GM12874 (cell line): ENCODE measurements at regions not wholly inside any gene's neighbourhood (a gene's known extent, or its start where the extent isn't known, plus 50 kb on each side); places are given as distances from the start of the nearest gene placed in this dataset.

Source experiments
- CTCF ChIP-seq: IDR thresholded peaks from 2 replicates; pipeline ENCODE4 v1.5.1; 2011; ENCODE audit warnings: low read depth, mild to moderate bottlenecking, control low read depth, low read length, moderate library complexity; ENCODE audit not compliant: insufficient read depth

DNA sequence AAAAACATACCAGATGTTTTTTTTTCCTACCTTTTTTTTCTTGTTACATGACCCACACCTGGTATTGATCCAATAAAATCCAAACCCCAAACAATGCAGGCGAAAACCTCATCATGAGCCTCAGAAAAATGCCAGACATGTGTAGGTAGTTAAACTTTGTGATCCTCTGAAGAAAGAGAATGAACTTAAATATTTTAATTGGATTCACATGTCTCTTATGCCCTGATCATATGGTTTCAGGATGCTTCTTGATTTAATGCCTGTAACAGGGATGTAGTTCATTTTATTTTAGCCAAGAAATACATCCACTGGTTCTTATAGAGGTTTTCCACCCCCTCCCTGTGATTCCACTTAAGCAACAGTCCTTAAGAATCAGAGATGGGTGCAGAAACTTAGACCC lies 451.6 kb downstream of the TYW1 start:
- TF ChIP-seq CTCF, result no peak

DNA sequence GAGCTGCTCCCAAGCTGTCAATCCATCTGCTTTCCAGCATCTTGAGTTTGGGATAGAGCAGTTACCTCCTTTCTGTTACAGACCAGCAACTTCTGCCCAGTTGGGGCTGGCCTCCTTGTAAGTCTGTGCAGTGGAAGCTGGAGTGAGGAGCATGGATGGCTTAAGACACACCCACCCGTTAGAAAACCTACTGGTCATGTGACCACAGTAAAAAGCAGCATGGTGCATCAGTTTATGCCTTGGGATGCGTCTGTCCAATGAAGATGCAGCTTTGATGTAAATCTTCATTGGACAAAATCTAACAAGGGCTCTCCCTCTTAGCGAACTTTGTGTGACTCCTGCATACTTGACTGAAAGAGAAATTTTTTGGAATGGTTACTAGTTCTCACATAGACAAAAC lies 453.5 kb downstream of the TYW1 start:
- no peak for TF ChIP-seq CTCF

GRCh38 chr7:67451306-67451705 lies 454.7 kb downstream of the TYW1 start:
- no peak for TF ChIP-seq CTCF

- TF ChIP-seq CTCF, result no peak
Observed at GRCh38 chr7:67452516-67453026, 455.9 kb downstream of the TYW1 start.

DNA sequence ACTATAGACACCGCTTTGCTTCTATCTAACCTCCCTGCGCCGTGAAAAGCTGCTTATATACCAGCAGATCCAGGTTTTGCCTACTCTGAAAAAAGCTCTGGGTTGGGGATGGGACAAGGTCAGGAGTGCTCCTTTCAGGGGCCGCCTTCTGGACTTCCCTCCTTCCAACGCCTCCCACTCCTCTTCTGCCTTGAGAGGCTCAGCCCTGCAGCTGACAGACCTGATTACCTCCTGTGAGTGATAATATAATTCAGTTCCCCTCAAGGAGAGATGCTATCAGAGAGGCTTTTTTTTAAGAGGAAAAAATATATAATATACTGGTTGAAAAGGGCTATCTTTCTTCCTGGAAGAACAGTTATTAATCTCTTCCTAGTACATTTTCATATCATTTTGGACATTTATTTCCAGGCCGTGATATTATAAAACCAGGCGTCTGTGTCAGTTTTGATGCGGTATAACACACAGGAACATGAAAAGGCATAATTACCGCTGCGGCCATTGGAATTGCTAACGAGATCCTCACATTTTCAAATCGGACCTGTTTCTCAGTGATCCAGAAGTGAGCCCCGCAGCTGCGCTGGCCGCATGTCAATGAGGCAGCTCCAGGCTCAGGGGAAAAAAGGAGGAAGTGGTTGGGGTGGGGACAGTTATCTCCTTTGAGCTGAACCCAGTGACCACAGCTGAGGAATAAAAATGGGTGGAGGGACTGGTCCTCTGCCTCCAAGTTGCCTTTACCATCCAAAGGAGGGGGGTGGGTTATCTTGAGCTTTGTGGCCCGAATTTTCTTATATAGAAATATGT lies 457.1 kb downstream of the TYW1 start:
- TF ChIP-seq CTCF, result no peak

DNA sequence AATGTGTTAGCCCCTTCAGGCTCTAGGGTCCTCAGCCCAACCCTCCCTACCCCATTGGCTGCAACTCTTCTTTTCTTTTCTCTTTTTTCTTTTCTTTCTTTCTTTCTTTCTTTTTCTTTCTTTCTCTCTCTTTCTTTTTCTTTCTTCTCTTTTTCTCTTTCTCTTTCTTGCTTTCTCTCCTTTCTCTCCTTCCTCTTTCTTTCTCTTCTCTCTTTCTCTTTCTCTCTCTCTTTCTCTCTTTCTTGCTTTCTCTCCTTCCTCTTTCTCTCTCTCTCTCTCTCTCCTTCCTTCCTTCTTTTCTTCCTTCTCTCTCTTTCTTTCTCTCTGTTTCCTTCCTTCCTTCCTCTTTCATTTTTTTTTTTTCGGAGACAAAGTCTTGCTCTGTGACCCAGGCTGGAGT lies 458.9 kb downstream of the TYW1 start:
- TF ChIP-seq CTCF, result no peak

DNA sequence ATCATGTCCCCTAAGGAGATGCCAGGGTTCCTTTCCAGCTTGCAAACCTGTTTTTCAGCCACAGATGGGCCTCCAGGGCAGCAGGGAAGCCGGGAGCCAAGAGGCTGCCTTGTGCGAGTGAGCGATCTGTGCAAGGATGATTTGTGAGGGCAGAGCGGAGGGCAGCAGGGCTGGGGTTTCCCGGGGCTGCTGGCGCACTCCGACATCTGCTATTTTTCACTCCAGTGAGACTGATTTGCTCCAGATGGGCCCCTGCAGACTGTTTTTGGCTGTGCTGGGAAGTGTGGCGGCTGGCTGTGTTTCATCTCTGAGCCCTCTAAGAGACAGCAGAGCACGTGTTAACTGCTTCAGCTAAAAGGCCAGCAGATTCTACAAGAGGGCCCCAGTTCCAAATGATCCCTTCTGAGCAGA lies 466.2 kb downstream of the TYW1 start:
- no peak for TF ChIP-seq CTCF
